ENCODE measurements at regions not wholly inside any gene's neighbourhood (a gene's known extent, or its start where the extent isn't known, plus 50 kb on each side); places are given as distances from the start of the nearest gene placed in this dataset.

DNA sequence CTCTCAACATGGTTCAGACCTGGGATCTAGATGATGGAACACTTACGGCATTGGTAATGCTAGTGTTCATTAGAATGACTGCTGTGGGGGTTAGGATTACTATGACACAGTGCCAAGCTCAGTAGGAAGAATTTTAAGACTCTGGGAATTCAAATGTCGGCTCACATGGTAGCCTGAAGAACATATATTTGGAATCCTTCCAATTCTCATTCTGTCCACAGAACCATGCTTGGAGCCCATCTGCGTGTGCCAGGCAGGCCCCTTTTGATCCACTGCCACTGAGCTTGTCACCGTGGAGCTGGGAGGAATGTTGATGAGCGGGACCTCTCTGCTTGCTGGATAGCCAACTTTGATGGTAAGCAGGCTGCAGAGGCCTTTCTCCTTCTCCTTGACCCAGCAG is 322.0 kb upstream of the SOX11 start:
- TF ChIP-seq, protein P1, sequence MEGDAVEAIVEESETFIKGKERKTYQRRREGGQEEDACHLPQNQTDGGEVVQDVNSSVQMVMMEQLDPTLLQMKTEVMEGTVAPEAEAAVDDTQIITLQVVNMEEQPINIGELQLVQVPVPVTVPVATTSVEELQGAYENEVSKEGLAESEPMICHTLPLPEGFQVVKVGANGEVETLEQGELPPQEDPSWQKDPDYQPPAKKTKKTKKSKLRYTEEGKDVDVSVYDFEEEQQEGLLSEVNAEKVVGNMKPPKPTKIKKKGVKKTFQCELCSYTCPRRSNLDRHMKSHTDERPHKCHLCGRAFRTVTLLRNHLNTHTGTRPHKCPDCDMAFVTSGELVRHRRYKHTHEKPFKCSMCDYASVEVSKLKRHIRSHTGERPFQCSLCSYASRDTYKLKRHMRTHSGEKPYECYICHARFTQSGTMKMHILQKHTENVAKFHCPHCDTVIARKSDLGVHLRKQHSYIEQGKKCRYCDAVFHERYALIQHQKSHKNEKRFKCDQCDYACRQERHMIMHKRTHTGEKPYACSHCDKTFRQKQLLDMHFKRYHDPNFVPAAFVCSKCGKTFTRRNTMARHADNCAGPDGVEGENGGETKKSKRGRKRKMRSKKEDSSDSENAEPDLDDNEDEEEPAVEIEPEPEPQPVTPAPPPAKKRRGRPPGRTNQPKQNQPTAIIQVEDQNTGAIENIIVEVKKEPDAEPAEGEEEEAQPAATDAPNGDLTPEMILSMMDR (IDR thresholded peaks at IDR 0.05; ENCODE audit: low read length, missing control alignments) = no peak
- H3K4me3 ChIP-seq (replicated peaks; ENCODE audit: low read depth, low read length) = no peak overlapping the region
- DNase-seq (ENCODE audit: low read depth) = no peak

DNA sequence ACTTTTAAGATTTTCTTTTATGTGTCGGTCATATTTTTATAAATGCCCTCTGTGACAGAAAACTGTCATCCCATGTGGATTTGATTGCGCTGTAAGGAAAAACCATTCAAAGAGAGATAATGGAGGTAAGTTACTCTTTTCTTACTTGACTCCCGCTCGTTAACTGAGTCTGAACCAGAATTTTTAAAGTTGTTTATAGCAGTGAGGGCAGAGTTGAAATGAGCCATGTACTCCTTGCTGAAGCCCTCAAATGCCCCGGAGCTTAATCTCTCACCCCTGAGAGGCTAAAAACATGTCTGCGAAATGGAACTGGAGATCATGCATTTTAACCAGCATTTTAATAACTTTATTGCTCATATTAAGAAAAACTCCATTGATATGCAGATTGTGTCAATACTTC is 320.0 kb upstream of the SOX11 start:
- no peak for DNase-seq (ENCODE audit: low read depth)
- TF ChIP-seq, protein P1 (IDR thresholded peaks at IDR 0.05; ENCODE audit: low read length, missing control alignments) = no peak

DNA sequence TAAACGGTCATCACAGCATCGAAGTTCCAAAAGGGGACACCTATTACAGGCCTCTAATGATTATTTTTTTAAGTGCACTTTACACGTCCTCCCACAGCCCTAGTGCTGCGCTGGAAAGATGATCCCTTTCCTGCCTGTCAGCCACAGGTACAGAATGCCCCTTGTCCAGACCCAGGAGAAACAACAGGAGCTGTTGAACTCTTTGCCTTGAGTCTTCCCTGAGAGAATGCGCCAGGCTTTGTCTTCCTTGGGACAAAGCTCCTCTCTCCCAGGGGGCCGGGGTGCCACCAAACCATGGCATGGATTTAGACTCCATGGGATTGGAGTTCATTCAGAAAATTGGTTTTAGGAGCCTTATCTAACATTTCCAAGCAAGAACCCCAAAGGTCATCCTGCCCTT is 319.0 kb upstream of the SOX11 start:
- DNase-seq (ENCODE audit: low read depth) = no peak
- TF ChIP-seq, protein P1 (IDR thresholded peaks at IDR 0.05; ENCODE audit: low read length, missing control alignments) = no peak
- no peak overlapping the region for H3K4me3 ChIP-seq (replicated peaks; ENCODE audit: low read depth, low read length)

More for the DNA sequence above, 320.0 kb upstream of the SOX11 start:
- no peak overlapping the region for H3K4me3 ChIP-seq (replicated peaks; ENCODE audit: low read depth, low read length)

DNA sequence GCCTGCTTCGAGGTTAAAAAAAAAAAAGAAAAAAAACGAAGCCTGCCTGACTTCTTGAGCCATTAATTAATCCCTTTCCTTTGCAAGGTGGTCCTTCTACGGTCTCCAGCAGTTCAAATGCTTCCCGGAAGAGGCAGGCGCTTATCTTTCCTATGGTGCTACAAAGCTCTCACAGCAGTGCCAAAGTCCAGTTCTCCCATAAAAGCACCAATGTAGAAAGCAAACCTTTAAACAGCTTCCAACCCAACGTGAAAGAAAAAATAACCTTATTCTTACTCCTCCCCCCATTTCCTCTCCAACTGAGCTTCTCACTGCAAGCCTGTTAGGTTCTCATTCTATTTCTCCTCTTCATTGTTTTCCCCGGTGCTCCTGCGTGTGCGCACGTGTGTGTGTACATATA is 317.4 kb upstream of the SOX11 start:
- TF ChIP-seq, protein P1 (IDR thresholded peaks at IDR 0.05; ENCODE audit: low read length, missing control alignments) = no peak
- no peak for DNase-seq (ENCODE audit: low read depth)
- no peak overlapping the region for H3K4me3 ChIP-seq (replicated peaks; ENCODE audit: low read depth, low read length)

DNA sequence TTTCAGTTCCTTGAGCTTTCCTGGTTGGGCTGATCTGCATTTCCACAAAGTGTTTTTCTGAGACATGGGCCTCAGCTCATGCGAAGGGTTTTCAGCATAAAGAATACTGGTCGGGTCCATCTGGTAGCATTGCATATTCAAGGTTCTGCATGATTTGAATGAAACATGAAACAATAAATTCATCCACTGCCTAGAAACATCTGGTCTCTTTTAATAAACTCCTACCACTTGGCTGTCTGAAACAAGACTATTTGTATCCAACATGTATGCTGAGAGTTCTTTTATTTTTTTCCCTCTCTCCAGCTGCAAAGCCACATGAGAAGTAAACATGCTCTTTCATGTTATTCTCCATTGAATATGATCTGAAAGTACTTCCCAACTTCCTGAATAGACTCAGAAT is 314.9 kb upstream of the SOX11 start:
- no peak overlapping the region for H3K4me3 ChIP-seq (replicated peaks; ENCODE audit: low read depth, low read length)
- DNase-seq (ENCODE audit: low read depth) = no peak
- TF ChIP-seq, protein P1 (IDR thresholded peaks at IDR 0.05; ENCODE audit: low read length, missing control alignments) = no peak

DNA sequence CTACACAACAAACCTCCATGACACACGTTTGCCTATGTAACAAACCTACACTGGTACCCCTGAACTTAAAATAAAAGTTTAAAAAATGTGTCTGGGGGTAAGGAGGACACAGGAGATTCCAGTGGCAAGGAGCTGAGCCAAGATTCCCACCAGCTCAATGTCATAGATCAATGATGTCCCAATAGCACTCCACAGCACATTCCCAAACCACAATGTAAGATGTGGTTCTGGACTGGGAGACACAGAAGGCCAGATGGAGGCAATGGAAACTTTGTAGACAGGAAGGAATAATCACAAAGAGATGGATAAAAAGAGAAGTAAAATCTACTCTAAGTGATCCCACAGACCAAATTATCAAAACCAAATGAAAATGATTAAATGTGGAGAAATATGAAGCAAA is 312.4 kb upstream of the SOX11 start:
- DNase-seq (ENCODE audit: low read depth) = no peak

DNA sequence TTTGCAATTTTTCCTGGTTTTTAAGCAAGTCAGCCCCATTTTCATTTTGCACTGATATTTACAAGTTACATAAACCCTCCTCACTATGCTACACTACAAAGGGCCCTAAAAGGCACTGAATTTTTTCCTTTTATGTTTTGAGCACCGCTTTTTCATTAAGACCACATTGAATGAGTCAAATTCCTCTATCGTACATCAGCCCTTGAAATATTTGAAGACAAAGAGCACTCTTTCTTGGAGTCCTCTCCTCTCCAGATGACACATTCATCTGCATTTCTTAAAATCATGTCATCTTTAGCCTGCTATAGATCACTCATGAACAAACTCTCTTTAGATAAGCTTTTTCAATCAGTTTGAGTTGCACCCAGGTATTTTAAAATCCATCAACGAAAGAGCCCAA is 306.6 kb upstream of the SOX11 start:
- no peak overlapping the region for H3K4me3 ChIP-seq (replicated peaks; ENCODE audit: low read depth, low read length)
- no peak for DNase-seq (ENCODE audit: low read depth)
- TF ChIP-seq, protein P1 (IDR thresholded peaks at IDR 0.05; ENCODE audit: low read length, missing control alignments) = no peak

More for the DNA sequence above, 312.4 kb upstream of the SOX11 start:
- TF ChIP-seq, protein P1 (IDR thresholded peaks at IDR 0.05; ENCODE audit: low read length, missing control alignments) = no peak
- H3K4me3 ChIP-seq (replicated peaks; ENCODE audit: low read depth, low read length) = no peak overlapping the region

Data from fibroblast of pulmonary artery (primary cell).